Calu3 (cell line): ENCODE measurements at regions not wholly inside any gene's neighbourhood (a gene's known extent, or its start where the extent isn't known, plus 50 kb on each side); places are given as distances from the start of the nearest gene placed in this dataset.

ENCODE experiments used
- BruUV-seq: library from RNA; stranded (reverse); fragments of 400-500 nt; replicated peaks from 2 replicates; lab custom pipeline; 2021; lab: Mats Ljungman, UMichigan
- CTCF ChIA-PET: fragments of 300-600 bp; sonication (Branson Sonifier 250); formaldehyde crosslinking; loops from one replicate; lab custom pipeline; 2022; ENCODE audit warnings: antibody characterized with exemption; lab: Charles Lee
- DNase-seq: peaks from one replicate; pipeline ENCODE4 v3.0.0; 2022
- H3K27ac Mint-ChIP-seq: one replicate; pipeline ENCODE4 v1.8.0; 2022; ENCODE audit warnings: mixed read lengths; ENCODE audit not compliant: unreplicated experiment
- H3K27me3 Mint-ChIP-seq: one replicate; pipeline ENCODE4 v1.8.0; 2022; ENCODE audit warnings: mixed read lengths; ENCODE audit not compliant: unreplicated experiment
- H3K36me3 Mint-ChIP-seq: one replicate; pipeline ENCODE4 v1.8.0; 2022; ENCODE audit warnings: mild to moderate bottlenecking, moderate library complexity, mixed read lengths; ENCODE audit not compliant: insufficient read depth, unreplicated experiment
- H3K4me1 Mint-ChIP-seq: one replicate; pipeline ENCODE4 v1.8.0; 2022; ENCODE audit warnings: mild to moderate bottlenecking, low read depth, mixed read lengths; ENCODE audit not compliant: unreplicated experiment
- H3K4me3 Mint-ChIP-seq: one replicate; pipeline ENCODE4 v1.8.0; 2022; ENCODE audit warnings: mild to moderate bottlenecking, low read depth, moderate library complexity, mixed read lengths; ENCODE audit not compliant: unreplicated experiment
- H3K9me3 Mint-ChIP-seq: one replicate; pipeline ENCODE4 v1.8.0; 2022; ENCODE audit warnings: low read depth, mixed read lengths; ENCODE audit not compliant: unreplicated experiment
- intact Hi-C: fragments of 100-400 bp; cut with micrococcal nuclease; formaldehyde crosslinking; loops from one replicate; pipeline ENCODE4 v1.10.0; 2022; ENCODE audit not compliant: unreplicated experiment
- TF ChIP-seq, protein P1 (sequence below): fragments of 200-600 bp; IDR thresholded peaks from one replicate; pipeline ENCODE4 v1.8.0; 2022; ENCODE audit warnings: antibody characterized with exemption; ENCODE audit not compliant: unreplicated experiment

DNA sequence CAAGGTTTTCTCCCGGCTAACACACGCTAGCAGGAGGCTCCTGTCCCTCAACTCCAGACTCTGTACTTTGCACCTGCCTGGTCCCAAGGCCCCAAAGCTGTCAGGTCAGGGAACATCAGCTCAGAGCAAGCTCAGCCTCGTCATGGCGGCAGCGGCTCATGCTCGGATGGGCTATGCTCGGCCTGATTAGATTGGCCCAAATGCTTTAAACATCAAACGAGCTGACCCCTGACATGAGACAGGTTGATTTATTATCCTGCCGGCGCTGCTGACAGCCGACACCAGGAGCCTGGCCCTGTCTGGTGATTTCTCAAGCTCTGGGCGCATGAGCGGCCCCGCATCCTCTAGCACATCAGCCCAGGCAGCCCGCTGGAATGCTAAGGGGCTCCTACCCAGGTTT, 436.4 kb downstream of the EIPR1 start:
- peaks cover 18% of the 10 kb centered on the region for H3K9me3 Mint-ChIP-seq
- CTCF ChIA-PET: no interaction called here
- H3K27me3 Mint-ChIP-seq: no peaks in the 10 kb centered on the region

DNA sequence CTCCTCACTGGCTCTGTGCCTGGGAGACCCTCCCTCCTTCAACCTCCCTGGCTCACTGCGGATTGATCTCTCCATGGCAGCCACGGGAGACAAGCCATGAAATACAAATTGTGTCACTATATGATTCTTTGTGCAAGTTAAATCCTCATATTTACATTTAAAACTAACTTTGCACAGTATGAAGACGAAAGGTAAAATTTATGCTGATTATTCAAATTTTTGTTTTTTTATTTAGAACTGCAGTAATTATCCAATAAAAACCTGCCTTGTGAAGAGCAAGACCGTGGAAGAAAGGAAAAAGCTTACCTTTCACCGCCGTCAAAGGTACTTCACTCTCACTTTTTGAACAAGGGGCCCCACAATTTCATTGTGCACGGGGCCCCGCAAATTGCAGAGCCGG, 436.9 kb downstream of the EIPR1 start:
- Mint-ChIP-seq H3K27ac (no peak overlapping the region), H3K9me3 (peaks cover 18% of the 10 kb centered on the region), H3K27me3 (no peaks in the 10 kb centered on the region), H3K36me3 (no peaks in the 10 kb centered on the region), H3K4me1 (no peaks in the 10 kb centered on the region), H3K4me3 (no peak overlapping the region)
- no peak for DNase-seq
- BruUV-seq: no TSS peak
- TF ChIP-seq, protein P1, sequence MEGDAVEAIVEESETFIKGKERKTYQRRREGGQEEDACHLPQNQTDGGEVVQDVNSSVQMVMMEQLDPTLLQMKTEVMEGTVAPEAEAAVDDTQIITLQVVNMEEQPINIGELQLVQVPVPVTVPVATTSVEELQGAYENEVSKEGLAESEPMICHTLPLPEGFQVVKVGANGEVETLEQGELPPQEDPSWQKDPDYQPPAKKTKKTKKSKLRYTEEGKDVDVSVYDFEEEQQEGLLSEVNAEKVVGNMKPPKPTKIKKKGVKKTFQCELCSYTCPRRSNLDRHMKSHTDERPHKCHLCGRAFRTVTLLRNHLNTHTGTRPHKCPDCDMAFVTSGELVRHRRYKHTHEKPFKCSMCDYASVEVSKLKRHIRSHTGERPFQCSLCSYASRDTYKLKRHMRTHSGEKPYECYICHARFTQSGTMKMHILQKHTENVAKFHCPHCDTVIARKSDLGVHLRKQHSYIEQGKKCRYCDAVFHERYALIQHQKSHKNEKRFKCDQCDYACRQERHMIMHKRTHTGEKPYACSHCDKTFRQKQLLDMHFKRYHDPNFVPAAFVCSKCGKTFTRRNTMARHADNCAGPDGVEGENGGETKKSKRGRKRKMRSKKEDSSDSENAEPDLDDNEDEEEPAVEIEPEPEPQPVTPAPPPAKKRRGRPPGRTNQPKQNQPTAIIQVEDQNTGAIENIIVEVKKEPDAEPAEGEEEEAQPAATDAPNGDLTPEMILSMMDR: no peak
- intact Hi-C loops: no loop called here
- CTCF ChIA-PET: no interaction called here

More for the DNA sequence above, 436.4 kb downstream of the EIPR1 start:
- Mint-ChIP-seq H3K4me3 (no peak overlapping the region), H3K4me1 (no peaks in the 10 kb centered on the region), H3K36me3 (no peaks in the 10 kb centered on the region), H3K27ac (no peak overlapping the region)
- BruUV-seq: no TSS peak
- intact Hi-C loops: no loop called here
- TF ChIP-seq, protein P1: no peak
- DNase-seq: no peak

DNA sequence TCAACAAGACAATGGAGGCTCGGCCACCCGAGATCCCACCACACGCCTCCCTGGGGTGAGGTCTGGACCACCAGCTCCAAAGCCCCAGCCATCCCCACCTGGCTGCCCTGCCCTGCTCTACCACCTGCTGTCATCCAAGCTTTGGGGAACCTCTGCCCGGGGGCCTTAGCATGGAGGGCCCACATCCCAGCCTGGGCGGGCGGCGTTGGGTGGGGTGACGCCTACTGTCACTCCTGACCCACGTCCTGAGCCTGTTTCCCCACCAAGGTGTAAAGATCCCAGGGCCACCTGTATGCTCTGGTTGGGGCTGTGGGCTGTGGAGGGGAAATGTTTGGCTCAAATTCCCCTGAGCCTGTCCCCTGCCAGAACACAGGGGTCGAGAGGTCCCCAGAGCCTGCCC, 437.6 kb downstream of the EIPR1 start:
- Mint-ChIP-seq H3K4me3 (no peak overlapping the region), H3K27me3 (no peaks in the 10 kb centered on the region), H3K36me3 (no peaks in the 10 kb centered on the region), H3K9me3 (peaks cover 16% of the 10 kb centered on the region), H3K4me1 (no peaks in the 10 kb centered on the region), H3K27ac (no peak overlapping the region)
- no TSS peak for BruUV-seq
- TF ChIP-seq, protein P1: no peak
- no peak for DNase-seq
- intact Hi-C loops: no loop called here
- CTCF ChIA-PET: no interaction called here

DNA sequence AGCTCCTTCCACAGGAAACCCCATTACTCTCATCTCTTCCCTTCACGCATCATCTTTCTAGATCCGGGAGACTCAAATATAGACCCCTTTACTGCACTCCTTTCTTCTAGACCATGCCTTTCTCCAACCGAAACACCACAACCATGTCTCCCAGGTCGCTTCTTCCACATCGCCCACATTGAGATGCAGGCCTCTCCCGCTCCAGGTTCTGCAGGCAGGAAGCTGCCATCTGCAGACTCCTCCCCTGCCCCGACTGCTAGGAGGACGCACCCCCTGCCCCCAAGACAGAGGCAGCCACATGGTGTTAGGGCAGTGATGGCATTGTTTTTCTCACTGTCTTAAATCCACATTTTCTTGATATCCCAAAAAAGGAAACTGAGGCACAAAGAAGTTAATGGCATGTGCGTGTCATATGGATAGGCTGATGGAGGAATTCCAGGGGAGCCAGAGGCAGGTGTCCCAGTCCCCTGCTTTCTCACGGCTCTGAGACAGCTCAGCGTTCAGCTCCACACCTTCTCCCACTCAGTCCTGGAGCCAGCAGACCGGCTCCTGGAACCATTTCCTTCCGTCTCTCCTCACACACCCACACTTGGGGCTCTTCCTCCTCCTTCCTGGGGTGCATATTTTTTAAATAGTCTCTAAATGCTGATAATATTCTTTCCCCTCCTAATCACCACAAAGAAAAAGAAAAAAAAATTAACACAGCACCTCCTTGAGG, 438.4 kb downstream of the EIPR1 start:
- DNase-seq: no peak
- H3K4me1 Mint-ChIP-seq: no peaks in the 10 kb centered on the region
- no peaks in the 10 kb centered on the region for H3K27me3 Mint-ChIP-seq
- H3K27ac Mint-ChIP-seq: no peak overlapping the region
- H3K4me3 Mint-ChIP-seq: no peak overlapping the region
- TF ChIP-seq, protein P1: no peak
- no TSS peak for BruUV-seq
- H3K36me3 Mint-ChIP-seq: no peaks in the 10 kb centered on the region
- intact Hi-C loops: no loop called here
- peaks cover 19% of the 10 kb centered on the region for H3K9me3 Mint-ChIP-seq
- CTCF ChIA-PET: no interaction called here
